SU-DHL-6 (cell line): ENCODE measurements at regions not wholly inside any gene's neighbourhood (a gene's known extent, or its start where the extent isn't known, plus 50 kb on each side); places are given as distances from the start of the nearest gene placed in this dataset.
"Not testable (repeated sequence)": the region's sequence is repeated elsewhere in the genome, so short reads cannot be mapped to it uniquely, and the experiment has no call there.

Source experiments
- CTCF ChIP-seq: fragments of 200-600 bp; sonication (generic); IDR thresholded peaks from one replicate; pipeline ENCODE4 v1.5.1; 2017; ENCODE audit warnings: antibody characterized with exemption, mild to moderate bottlenecking, low read length, moderate library complexity; ENCODE audit not compliant: insufficient read depth, poor library complexity, severe bottlenecking
- EZH2phosphoT487 ChIP-seq: fragments of 200-600 bp; sonication (generic), shearing (Covaris generic); conservative IDR thresholded peaks from 2 replicates; pipeline ENCODE4 v1.6.1; 2018; ENCODE audit warnings: mild to moderate bottlenecking, antibody characterized with exemption, low read length, moderate library complexity, mixed read lengths

- not testable (repeated sequence) for TF ChIP-seq CTCF, EZH2phosphoT487
Observed at GRCh38 chr21:5117666-5118295, 5403.6 kb upstream of the TPTE start.
